Skin epidermis (tissue), 12 donors: ENCODE measurements at regions not wholly inside any gene's neighbourhood (a gene's known extent, or its start where the extent isn't known, plus 50 kb on each side); places are given as distances from the start of the nearest gene placed in this dataset.
A peak's percentile ranks its signal among the peaks of the same experiment; 100 is the strongest.

Source experiments
- H3K27ac ChIP-seq, 21 experiments: fragments of 200-600 bp; sonication (generic) in 11 of 21; one replicate each; pipeline ENCODE4 v1.5.0; 2020; ENCODE audit warnings: mild to moderate bottlenecking in 3 of 21, inconsistent platforms in 2 of 21, moderate library complexity in 2 of 21
- H3K4me3 ChIP-seq, 7 experiments: fragments of 200-600 bp; sonication (generic) in 2 of 7; one replicate each; pipeline ENCODE4 v1.5.0; 2020; ENCODE audit warnings: inconsistent platforms in 2 of 7, mild to moderate bottlenecking in 2 of 7, moderate library complexity in 1 of 7

DNA sequence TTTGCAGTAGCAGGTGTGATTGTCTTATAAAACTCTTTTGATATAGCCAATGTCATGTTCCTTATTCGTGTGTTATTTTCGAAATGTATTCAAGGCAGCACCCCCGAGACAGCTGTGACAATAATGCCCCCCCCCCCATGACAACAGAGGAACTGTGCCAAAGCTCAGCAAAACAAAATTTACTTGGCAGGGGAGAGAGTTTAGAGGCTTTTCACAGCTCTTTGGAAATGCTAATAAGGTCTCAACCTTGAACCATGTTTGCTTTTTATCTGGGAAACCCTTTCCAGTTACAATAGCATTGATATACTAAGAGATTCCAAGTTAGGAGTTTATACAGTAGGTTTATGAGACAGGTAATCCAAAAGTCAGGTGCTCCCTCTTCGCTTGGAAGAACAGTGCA, 56.4 kb upstream of the USP44 start:
- Histone ChIP-seq H3K4me3 (no peak overlapping the region), H3K27ac (no peak overlapping the region)

DNA sequence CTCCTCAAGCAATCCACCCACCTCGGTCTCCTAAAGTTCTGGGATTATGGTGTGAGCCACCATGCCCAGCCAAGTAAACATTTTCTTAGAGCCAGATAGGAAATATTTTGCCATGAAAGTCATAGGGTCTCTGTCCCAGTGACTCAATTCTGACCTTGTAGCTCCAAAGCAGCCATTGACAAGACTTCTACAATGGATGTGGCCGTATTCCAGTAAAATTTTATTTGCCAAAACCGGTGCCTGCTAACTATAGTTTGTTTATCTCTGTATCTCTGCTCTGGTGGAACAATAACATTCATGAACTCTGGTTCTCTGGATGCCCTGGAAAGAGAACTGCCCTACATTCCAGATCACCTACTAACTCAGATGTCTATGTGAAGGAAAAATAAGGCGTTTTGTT, 54.6 kb upstream of the USP44 start:
- H3K27ac ChIP-seq, result no peak overlapping the region
- H3K4me3 ChIP-seq, result no peak overlapping the region

DNA sequence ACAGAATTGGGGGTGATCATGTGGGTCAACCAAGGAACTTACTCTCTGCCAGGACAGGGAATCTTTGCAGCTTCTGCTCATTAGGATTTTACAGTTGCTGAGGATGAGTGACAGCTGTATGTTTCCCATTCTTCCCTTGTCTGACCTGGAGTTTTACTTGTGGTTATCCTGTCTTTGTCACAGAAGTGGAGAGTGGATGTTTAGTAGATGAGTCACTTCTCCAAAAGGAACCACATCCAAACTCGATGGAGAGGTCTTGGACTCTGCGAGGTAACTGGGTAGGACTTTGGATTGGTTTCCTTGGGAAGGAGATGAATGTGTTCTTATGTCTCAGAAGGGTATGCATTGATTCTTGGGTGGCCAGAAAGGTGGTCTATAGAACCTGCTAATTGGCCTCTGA, 53.8 kb upstream of the USP44 start:
- peak overlapping the region in 1 of 21 experiments; percentile 7 for H3K27ac ChIP-seq

DNA sequence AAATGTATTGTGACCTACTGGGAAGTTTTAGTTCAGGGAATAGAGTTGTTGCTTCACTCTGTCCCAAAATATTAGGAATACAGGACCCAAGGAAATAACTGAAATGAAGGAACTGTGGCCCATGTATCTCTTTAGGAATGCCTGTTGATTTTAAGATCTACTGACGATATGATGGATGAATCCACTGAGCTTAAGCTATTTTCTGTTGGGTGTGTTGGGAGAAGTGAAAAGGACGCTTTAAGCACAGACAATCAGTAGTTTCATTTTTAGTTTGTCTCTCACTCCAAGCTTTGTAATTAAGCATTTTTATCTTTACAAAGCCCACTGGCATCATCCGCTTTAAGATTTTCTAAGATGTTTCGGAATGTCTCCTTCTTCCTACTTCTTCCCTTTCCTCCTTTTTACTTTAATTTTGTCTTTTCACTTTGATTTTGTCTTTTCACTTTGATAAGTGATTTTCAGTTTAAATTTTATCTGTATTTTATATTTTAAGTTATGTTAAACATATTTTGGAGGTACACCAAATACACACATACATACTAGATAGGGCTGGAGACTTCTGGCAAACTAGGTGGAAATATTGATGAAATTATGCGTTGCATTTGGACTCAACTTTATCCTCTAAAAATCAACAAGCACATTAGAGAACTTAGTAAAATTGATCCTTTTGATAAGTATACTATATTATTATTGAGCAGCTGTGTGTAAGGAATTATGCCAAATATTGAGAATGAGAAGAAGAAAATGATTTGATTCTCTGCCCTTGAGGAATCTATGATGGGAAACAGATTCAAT, 52.3 kb upstream of the USP44 start:
- H3K4me3 ChIP-seq, result no peak overlapping the region
- H3K27ac ChIP-seq, result no peak overlapping the region

More for the DNA sequence above, 53.8 kb upstream of the USP44 start:
- H3K4me3 ChIP-seq, result no peak overlapping the region

DNA sequence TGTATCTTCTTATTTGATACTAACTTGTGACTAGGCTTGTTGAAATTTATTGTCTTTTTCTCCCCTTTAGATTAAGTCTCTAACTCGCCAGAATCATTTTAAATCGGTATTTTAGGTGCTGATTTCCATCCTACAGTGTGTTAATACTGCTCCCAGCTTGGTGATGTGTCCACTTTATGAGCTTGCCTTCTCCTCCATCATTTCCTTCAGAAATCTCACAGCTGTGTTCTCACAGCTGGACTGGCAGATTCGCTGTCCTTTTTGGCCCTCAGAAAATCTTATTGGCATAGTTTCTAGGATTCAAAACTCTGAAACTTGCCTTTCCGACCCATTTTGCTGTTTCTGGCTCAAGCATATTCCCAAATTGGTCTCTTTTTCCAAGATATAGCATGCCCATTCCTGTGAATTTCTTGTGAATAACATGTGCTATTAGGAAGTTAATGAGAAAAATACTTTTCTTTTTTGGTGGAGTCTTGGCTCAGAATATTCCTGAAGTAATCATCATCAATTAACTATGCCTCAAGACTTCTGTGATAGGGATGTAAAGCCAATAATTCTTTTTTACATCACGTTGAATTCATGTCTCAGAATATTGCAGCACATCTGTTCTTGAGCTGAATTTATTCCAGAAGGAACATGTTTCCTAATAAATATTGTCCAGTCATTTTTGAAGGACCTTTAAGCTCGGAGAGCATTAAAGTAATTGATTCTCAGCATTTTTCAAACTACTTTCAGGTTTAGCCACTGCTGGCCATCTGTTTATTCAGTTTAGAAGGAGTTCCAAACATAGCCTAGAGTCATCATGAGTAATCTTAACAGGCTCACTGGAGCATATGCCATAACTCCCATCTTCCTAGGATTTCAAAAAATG, 50.0 kb upstream of the USP44 start:
- Histone ChIP-seq H3K4me3 (no peak overlapping the region), H3K27ac (no peak overlapping the region)
